Fibroblast of skin of right biceps (primary cell): ENCODE measurements at regions not wholly inside any gene's neighbourhood (a gene's known extent, or its start where the extent isn't known, plus 50 kb on each side); places are given as distances from the start of the nearest gene placed in this dataset.

Experiments used
- DNase-seq: peaks from one replicate; pipeline ENCODE4 v3.0.0-alpha.2; 2013

GRCh38 chr6:56005426-56005825 lies 130.0 kb upstream of the BMP5 start:
- no peak for DNase-seq

- peak; percentile 44 for DNase-seq
These were observed 129.0 kb upstream of the BMP5 start for GRCh38 chr6:56004426-56004825.

GRCh38 chr6:56003616-56004015 lies 128.2 kb upstream of the BMP5 start:
- no peak for DNase-seq

- DNase-seq: peak; percentile 50
These were observed 126.9 kb upstream of the BMP5 start for GRCh38 chr6:56002336-56002735.

GRCh38 chr6:55998576-55998975 lies 123.2 kb upstream of the BMP5 start:
- DNase-seq: no peak

GRCh38 chr6:55997223-55997874 lies 122.0 kb upstream of the BMP5 start:
- DNase-seq: no peak

GRCh38 chr6:55994531-55994930 lies 119.1 kb upstream of the BMP5 start:
- DNase-seq: no peak

- DNase-seq: no peak
These were observed 118.0 kb upstream of the BMP5 start for GRCh38 chr6:55993418-55993817.

GRCh38 chr6:55992546-55992945 lies 117.2 kb upstream of the BMP5 start:
- no peak for DNase-seq

- no peak for DNase-seq
These were observed 109.9 kb upstream of the BMP5 start for GRCh38 chr6:55985309-55985708.

GRCh38 chr6:55983861-55984260 lies 108.5 kb upstream of the BMP5 start:
- no peak for DNase-seq

GRCh38 chr6:55981660-55982059 lies 106.3 kb upstream of the BMP5 start:
- no peak for DNase-seq

- DNase-seq: peak; percentile 47
These were observed 105.3 kb upstream of the BMP5 start for GRCh38 chr6:55980627-55981211.

- DNase-seq: no peak
These were observed 104.1 kb upstream of the BMP5 start for GRCh38 chr6:55979526-55979925.

GRCh38 chr6:55977959-55978665 lies 102.7 kb upstream of the BMP5 start:
- DNase-seq: no peak

- peak; percentile 36 for DNase-seq
These were observed 99.3 kb upstream of the BMP5 start for GRCh38 chr6:55974688-55975087.

- DNase-seq: no peak
These were observed 96.7 kb upstream of the BMP5 start for GRCh38 chr6:55972091-55972490.

GRCh38 chr6:55969526-55969925 lies 94.1 kb upstream of the BMP5 start:
- DNase-seq: no peak

- DNase-seq: no peak
These were observed 93.5 kb upstream of the BMP5 start for GRCh38 chr6:55968926-55969325.

GRCh38 chr6:55964136-55964535 lies 88.7 kb upstream of the BMP5 start:
- no peak for DNase-seq

- no peak for DNase-seq
These were observed 87.9 kb upstream of the BMP5 start for GRCh38 chr6:55963301-55963700.

- no peak for DNase-seq
These were observed 85.0 kb upstream of the BMP5 start for GRCh38 chr6:55960344-55960743.

- no peak for DNase-seq
These were observed 83.4 kb upstream of the BMP5 start for GRCh38 chr6:55958790-55959189.

GRCh38 chr6:55957961-55958422 lies 82.6 kb upstream of the BMP5 start:
- peak; percentile 75 for DNase-seq
